GM21576 (cell line): ENCODE measurements at regions not wholly inside any gene's neighbourhood (a gene's known extent, or its start where the extent isn't known, plus 50 kb on each side); places are given as distances from the start of the nearest gene placed in this dataset.

ENCODE experiments used
- ATAC-seq: cut with Tn5 transposase; IDR thresholded peaks from one replicate; pipeline ENCODE4 v1.9.1; 2021; ENCODE audit warnings: mild to moderate bottlenecking, moderate library complexity; ENCODE audit not compliant: unreplicated experiment

DNA sequence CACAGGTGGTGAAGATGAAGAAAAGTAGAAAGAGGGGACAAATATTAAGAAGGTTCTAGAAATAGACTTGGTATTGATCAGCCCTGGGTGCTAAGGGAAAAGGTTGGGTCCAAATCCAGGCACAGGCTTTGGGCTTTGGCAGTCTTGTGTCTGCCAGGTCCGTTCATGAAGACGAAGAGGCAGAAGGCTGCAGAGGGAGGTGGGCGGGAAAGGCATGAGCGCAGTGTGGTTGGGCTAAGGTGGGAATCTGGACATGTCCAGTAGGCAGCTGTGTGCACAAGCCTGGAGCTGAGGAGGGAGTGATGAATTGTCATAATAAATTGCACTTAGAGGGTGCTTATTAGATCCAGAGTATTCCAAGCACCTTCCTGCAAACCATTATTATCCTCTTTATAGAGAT is 105.7 kb upstream of the TEX51 start:
- no peak for ATAC-seq

- ATAC-seq, result no peak
Measured at GRCh38 chr2:126793885-126794613, 104.6 kb upstream of the TEX51 start.

- ATAC-seq, result no peak
Measured at GRCh38 chr2:126795656-126796055, 103.0 kb upstream of the TEX51 start.

- no peak for ATAC-seq
Measured at GRCh38 chr2:126796931-126797621, 101.6 kb upstream of the TEX51 start.

- no peak for ATAC-seq
Measured at GRCh38 chr2:126797622-126798275, 100.9 kb upstream of the TEX51 start.

- ATAC-seq, result no peak
Measured at GRCh38 chr2:126798276-126799140, 100.2 kb upstream of the TEX51 start.

GRCh38 chr2:126799301-126799700 is 99.4 kb upstream of the TEX51 start:
- ATAC-seq, result no peak

- ATAC-seq, result no peak
Measured at GRCh38 chr2:126801473-126801872, 97.2 kb upstream of the TEX51 start.

- ATAC-seq, result no peak
Measured at GRCh38 chr2:126802316-126802715, 96.4 kb upstream of the TEX51 start.

GRCh38 chr2:126802774-126803433 is 95.8 kb upstream of the TEX51 start:
- no peak for ATAC-seq

DNA sequence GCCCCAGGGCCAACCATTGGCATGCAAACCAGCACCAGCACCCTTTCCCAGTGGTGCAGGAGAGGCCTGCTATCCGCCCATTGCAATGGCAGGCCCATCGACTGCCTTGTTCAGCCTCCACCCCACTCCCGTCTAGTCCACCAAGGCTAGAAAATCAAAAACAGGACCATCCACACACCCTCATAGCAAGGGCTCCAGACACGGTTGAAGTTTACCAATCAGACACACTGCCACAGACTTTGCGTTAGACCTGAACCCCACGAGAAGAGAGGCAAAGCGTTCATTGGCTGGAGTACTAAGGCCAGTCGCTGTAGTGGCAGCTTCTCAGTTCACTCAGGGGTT is 95.3 kb upstream of the TEX51 start:
- no peak for ATAC-seq

DNA sequence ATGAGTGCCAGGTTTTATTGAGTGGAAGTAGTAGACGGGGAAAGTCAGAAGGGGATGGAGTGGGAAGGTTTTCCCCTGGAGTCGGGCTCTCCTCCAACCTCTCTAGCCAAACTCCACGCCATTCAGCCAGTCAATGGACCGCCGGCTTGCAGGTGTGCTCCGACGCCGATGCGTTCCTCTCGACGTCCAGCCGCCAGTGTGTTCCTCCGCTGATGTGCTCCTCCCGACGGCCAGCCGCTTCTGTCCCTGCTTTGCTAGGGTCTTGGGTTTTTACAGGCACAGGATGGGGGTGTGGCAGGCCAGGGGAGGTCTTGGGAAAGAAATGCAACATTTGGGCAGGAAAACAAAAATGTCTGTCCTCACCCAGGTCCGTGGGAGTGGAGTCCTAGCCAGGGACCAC is 94.3 kb upstream of the TEX51 start:
- no peak for ATAC-seq

DNA sequence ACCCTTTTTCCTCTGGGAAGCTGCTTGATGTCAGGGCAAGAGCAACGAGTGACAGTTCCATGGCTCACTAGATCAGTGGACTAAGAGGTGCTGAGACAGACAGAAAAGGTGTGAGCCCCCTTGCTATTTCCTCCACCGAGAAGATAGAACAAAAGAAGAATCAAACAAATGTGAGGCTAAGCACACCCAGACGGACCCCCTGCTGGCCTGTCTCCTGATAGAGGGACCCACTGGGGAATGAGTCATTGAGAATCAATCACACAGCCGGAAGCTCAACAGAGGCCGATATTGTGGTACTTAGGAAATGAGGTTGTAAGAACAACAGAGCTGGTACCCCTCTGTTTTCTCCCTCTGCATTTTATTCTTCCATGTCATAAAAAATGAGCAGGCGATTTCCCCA is 89.8 kb upstream of the TEX51 start:
- no peak for ATAC-seq

DNA sequence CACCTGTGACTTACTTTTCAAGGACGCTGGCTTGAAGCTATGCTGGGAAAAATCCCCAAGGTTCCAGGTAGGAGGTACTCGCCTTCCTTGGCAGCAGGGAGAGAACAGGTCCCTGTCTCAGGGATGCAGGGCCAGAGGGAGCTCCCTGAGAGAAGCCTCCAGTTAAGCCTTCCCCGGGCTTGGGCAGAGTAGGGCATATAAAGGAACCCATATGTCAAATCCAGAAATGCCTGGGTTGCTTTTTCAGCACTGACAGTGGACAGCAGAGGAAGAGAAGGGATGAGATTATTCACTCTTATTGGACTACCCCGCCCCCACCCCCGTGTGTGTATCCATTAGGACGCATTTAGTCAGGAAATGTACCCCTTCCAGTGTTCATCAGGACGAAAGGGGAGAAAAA is 89.3 kb upstream of the TEX51 start:
- ATAC-seq, result no peak

DNA sequence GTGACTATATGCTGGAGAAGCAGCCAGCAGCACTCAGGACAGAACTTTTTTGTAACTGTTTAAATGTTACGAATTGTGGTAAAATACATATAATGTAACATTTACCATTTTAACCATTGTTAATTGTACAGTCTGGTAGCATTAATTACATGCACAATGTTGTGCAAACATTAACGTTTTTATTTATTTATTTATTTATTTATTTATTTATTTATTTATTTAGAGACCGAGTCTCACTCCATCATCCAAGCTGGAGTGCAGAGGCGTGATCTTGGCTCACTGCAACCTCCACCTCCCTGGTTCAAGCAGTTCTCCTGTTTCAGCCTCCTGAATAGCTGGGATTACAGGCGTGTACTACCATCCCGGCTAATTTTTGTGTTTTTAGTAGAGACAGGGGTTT is 88.7 kb upstream of the TEX51 start:
- no peak for ATAC-seq

DNA sequence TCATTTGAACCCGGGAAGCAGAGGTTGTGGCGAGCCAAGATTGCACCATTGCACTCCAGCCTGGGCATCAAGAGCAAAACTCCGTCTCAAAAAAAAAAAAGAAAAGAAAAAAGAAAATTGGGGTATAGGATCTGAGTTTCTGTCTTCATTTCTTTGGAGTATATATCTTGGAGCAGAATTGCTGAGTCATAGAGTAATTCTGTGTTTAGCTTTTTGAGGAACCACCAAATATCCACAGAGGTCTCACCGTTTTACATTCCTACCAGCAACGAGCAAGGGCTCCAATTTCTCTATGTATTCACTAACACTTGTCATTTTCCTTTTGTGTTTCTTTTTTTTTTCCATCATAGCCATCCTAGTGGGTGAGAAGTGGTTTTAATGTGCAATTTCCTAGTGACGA is 87.6 kb upstream of the TEX51 start:
- ATAC-seq, result no peak

- ATAC-seq, result no peak
Measured at GRCh38 chr2:126817172-126817571, 81.5 kb upstream of the TEX51 start.

GRCh38 chr2:126822115-126822514 is 76.6 kb upstream of the TEX51 start:
- no peak for ATAC-seq

- ATAC-seq, result no peak
Measured at GRCh38 chr2:126822921-126823320, 75.8 kb upstream of the TEX51 start.

GRCh38 chr2:126823951-126824350 is 74.7 kb upstream of the TEX51 start:
- ATAC-seq, result no peak

- no peak for ATAC-seq
Measured at GRCh38 chr2:126824663-126825062, 74.0 kb upstream of the TEX51 start.
